HG03469 (cell line): ENCODE measurements at regions not wholly inside any gene's neighbourhood (a gene's known extent, or its start where the extent isn't known, plus 50 kb on each side); places are given as distances from the start of the nearest gene placed in this dataset.
"Not testable (repeated sequence)": the region's sequence is repeated elsewhere in the genome, so short reads cannot be mapped to it uniquely, and the experiment has no call there.

Source experiments
- ATAC-seq: cut with Tn5 transposase; IDR thresholded peaks from one replicate; pipeline ENCODE4 v1.9.1; 2021; ENCODE audit warnings: mild to moderate bottlenecking, moderate library complexity, moderate number of reproducible peaks; ENCODE audit not compliant: unreplicated experiment

DNA sequence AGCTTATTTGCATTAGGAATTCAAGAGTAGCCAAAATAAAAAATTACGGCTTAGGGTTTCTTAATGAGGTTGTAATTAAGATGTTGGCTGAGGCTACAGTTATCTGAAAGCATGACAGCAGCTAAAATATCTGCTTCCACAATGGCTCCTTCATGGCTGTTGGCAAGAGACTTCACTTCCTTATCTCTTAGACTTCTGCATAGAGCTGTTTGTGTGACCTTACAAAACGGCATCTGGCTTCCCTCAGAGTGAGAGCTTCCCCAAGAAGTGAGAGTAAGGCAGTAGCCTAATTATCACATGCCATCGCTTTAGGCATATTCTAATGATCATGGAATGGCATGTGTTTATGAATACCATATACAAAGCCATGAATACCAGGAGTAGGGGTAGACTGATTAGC, 57.6 kb downstream of the CCDC59 start:
- ATAC-seq: no peak

DNA sequence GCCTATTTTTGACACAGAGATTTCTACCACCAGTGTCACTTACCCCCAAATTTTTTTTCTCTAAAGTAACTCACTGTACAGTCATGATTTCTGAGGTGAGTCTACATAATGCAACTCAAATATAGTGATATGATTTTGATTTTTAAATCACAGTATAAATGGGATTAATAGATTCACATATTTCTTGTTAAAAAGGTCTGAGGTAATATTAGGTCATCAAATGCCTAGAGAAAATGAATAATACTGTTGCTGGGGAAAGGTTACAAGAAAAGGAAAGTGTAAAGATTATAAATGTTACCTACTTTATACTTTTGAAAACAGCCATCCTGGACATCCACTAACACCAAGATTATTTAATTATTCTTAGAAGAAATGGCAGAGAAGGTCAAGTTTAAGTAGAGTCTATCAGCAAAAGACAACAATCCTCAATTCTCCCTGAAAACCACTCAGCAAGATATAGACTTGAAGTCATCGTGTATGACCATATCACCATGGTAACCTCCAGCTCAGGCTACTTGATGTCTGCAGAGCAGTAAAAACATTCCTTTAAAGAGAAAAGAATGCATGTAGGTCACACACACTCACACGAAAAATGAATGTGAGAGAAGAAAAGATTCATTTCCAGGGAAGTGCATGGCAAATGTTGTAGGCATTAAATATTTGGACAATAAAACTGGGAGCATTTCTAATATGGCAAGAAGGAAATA, 58.7 kb downstream of the CCDC59 start:
- no peak for ATAC-seq

DNA sequence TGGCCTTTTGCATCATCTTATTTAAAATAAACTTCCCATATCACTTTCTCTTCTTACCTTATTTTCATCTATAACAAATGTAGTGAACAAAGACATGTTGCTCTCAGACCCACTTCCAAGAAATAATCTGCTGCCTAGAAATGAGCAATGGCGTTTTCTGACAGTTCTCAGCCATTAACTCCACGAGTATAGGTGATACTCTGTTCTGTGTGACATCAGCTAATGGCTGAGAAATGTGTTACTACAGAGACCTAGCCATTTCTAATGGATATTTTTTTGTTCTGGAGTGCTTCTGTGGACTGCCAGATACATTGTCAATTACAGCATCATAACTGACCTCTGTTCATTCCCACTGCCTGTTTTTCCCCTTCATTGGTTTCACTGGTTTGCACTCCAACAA, 67.8 kb downstream of the CCDC59 start:
- no peak for ATAC-seq

DNA sequence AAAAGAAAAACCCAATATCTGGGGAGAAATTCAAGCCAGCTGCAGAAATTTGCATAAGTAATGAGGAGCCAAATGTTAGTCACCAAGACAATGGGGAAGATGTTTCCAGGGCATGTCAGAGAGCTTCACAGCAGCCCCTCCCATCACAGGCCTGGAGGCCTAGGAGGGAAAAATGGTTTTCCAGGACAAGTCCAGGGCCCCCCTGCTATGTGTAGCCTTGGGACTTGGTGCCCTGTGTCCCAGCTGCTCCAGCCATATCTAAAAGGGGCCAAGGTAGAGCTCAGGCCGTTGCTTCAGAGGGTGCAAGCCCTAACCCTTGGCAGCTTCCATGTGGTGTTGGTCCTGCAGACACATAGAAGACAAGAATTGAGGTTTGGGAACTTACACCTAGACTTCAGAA, 76.9 kb downstream of the CCDC59 start:
- not testable (repeated sequence) for ATAC-seq

DNA sequence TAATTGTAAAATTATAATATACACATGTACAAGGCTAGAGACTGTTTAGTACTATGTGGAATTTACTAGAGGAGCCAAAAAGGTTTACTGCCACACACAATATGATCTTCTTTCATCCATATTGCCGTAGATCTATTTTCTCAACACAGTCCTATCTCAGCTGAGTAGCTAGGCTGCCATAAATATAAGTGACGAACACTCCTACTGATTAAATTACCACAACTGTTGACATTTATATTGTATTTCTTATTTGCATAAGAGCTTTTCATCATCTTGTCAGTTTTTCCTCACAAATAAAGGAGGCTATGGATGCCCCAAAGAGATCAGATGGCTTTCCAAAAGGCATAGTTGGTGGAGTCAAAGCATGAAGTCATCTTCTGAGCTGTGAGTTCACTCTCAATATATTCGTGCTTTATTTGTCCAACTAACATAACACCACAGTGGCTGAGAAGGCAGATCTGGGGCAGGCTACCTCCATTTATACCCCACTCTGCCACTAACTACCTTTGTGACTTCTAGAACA, 78.6 kb downstream of the CCDC59 start:
- no peak for ATAC-seq

DNA sequence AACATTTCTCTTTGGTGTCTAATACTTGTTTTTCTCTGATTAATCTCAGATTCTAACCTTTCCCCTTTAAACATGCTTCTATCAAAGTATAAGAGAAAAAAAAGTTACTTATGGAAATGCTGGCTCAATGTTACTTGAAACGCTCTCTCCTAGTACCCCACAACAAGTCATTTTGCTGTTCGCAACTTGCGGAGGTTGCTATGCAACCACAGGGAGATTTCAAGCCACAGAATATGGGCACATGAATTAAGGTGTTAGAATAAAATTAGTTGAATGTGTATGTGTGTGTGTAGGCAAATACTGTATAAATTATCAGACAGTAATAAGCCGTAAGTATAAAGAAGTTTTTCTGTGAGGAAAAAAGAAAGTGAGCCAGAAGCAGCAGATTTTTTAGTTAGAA, 80.6 kb downstream of the CCDC59 start:
- no peak for ATAC-seq

DNA sequence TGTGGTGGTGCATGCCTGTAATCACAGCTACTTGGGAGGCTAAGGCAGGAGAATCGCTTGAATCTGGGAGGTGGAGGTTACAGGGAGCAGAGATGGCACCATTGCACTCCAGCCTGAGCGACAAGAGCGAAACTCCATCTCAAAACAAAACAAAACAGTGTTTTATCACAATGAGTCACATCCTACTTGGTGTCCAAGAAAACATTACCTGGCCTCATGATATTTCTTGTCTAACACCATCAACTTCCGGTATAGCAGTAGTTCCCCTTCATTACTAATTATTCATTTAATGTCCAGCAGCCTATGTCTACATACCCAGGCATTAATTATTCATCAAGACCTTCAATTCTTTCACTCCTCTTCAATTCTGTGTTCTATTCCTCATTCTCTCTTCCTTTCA, 115.5 kb downstream of the CCDC59 start:
- ATAC-seq: no peak

DNA sequence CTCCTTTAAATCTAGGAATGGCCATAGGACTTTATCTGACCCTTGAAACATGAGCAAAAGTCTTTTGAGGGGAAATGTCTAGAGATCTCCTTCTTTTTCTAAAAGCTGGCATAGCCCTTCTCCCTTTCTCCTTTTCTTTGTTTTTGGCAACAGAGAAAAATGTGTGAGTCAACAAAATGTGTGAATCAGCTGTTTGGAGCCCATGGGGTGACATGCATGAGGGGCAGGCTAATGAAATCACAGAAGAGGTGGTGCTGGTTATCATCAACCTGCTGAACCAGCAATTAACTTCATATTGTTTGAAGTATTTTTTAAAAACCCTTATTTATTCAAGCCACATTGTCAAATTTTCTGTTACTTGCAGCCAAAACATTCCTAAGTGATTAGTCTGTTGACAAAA, 132.3 kb downstream of the CCDC59 start:
- no peak for ATAC-seq

DNA sequence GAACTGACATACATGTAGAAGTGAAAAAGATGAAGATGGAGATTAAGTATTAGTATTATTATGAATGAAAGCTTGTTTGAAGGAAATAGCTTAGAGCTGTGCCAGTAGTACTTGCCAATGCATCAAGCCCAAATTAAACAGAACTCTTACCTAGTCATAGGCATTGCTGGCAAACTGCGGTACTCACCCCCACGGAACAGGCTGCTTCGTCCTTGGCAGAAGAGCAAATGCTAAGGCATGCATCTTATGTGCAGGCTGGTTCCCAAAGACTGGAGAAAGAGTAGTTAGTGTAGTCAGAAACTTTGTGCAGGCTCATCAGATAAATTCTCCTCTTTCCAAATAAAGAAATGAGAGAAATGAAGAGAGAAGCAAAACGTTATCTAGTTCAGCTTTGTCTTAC, 134.8 kb downstream of the CCDC59 start:
- no peak for ATAC-seq

DNA sequence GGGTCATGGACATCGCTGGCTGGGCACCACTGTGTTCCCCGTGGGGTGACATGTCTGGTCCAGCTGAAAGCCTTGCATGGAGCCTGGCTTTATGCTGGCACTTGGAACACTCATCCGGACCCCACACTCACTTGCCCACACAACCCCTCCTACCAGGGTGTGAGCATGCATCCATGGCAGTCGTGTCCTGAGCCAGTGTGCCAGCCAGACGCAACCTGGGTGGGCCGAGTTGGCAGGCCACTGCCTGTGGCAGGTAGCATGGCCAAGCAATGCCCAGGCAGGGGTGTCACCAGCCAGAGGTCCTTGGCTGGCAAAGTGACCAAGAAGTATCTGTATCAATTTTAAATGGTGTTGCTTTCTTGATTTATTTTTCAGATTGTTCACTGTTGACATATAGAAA, 141.7 kb downstream of the CCDC59 start:
- no peak for ATAC-seq

DNA sequence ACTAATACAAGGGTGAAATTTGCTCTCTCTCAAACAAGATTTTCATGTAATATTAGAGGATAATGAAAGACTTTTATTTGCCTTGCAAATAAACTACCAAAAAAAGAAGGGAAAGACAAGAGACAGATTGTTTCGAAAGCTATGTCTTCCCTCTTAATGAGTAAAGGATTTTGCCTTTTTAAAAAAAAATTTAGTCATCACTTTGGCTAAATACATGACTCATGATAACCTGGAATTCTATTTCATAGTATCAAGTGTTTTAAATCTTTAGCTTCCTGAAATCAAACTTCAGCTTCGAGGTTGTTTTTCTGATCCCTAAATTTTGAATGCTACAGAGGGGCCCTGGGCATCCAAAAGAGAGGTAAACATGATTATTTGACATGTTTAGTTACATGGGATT, 144.4 kb downstream of the CCDC59 start:
- no peak for ATAC-seq

DNA sequence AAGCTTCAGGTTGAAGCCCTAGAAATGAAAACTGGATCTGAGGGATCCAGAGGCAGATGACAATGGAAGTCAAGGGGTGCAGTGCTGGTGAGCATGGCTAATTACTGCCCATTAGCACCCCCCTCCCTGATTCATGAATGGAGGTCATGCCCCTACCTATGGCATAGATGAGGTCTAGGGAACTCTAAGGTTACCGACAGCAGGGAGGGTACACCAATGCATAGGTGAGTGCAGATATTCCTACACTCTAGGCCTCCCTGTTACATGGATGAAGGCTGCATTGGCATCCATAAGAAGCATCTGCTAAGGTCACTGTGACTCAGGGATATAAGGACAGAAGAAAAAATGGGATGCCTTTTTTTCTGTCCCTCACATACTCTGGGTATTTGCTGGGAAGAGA, 147.3 kb downstream of the CCDC59 start:
- ATAC-seq: no peak

DNA sequence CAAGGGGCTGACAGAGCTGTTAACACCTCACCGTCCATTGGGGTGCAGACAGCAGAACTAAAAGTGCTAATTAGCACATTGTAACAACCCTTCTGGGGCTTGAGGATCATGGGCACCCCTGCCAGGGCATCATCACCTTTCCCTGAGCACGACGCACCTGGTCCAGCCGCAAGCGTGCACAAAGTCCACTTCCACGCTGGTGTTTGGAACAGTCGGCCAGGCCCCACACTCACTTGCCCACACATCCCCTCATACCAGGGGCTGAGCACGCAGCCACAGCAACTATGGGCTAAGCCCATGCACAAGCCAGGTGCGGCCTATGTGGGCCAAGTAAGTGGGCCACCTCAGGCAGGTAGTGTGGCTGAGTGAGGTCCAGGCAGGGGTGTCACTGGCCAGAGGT, 148.7 kb downstream of the CCDC59 start:
- no peak for ATAC-seq

DNA sequence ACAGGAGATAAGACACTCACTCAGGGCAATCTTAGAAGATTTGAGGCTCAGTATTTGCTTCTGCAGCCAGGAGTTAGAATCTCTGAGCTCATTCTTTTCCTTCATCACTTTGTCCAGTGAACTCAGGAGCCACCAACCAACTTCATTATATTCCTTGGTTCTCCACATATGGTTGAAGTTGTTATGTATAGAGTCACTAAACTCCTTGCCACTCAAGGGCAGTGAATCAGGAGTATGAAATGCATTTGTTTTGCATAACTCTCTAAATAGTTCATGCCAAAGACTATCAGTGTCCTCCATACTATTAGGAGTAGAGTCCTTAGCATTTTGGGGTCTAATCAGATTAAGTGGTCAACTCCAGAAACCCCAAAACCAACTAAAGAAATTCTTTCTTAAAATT, 150.6 kb downstream of the CCDC59 start:
- ATAC-seq: no peak

DNA sequence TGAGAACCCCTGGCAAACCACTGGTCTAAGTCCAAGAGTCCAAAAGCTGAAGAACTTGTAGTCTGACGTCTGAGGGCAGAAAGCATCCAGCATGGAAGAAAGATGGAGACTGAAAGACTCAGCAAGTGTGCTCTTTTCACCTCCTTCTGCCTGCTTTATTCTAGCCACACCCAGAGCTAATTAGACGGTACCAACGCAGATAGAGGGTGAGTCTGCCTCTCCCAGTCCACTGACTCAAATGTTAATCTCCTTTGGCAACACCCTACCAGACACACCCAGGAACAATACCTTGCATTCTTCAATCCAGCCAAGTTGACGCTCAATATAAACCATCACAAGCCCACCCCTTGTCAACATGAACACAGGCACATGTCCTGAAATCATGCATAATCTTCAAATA, 155.1 kb downstream of the CCDC59 start:
- ATAC-seq: no peak

DNA sequence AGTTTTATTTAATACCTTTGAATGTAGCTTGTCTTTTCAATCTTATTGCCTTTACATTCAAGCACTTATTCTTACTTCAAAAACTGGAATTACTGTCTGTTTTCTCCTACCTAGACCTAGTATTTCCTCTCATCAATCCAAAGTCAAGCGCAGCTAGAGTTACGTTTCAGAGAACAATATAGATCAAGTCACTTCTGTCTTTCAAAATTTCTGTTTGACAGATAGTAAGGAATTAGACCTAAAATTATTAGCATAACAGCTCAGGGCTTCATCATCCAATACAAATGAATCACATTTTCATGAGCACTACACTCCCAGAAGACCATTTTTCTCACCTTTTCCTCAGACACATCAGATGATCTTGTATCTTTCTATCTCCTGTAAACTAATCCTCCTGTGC, 170.6 kb downstream of the CCDC59 start:
- no peak for ATAC-seq

DNA sequence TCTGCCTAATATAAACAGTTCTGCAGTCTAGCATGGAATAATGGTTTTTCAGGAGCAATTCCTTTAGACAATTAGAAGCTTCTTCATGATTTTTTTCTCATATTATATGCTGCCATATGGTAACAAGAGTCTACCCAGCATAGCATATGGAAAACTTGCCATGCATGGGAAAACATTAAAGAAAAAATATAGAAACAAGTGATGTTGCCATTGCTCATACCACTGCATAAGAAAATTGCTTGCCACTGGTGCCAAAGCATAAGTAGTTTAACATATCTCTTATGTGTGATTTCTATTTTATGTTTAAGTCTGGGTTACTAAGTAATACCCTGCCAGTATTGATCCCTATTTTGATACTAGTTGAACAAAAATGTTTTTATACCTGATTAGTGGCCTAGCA, 171.2 kb downstream of the CCDC59 start:
- ATAC-seq: no peak

DNA sequence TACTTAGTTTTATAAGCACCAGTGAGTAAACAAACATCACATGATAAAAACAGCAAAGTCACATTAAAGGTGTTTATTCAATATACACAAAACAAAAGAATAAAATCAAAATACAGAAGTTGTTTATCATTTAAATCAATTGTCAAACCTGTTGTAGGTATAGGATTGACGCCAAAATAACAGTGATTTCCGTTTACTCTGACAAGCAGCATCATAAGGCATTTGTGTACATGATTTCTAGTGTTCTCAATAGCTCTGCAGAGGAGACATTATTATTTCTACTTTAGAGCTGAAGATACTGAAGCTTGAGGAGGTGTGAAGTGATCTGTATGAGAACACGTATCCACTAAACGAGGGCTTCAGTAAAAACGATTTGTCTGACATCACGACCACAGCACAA, 171.9 kb downstream of the CCDC59 start:
- no peak for ATAC-seq

DNA sequence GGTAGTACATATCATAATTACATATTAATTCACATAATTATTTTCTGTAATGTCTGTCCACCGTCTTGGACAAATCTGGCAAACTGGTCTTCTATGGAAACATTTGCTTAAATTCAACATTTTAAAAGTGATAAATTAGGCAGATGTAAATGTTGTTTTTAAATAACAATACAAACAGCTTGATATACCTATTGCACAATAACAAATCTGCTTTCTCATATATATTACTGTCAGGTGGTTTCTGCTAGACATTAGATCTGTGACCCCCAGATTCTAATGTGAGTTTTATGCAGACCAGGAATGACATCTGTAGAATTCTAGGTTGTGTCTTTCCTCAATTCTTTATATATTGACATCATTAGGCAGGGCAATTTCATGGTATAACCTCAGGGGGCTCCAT, 173.3 kb downstream of the CCDC59 start:
- ATAC-seq: no peak

DNA sequence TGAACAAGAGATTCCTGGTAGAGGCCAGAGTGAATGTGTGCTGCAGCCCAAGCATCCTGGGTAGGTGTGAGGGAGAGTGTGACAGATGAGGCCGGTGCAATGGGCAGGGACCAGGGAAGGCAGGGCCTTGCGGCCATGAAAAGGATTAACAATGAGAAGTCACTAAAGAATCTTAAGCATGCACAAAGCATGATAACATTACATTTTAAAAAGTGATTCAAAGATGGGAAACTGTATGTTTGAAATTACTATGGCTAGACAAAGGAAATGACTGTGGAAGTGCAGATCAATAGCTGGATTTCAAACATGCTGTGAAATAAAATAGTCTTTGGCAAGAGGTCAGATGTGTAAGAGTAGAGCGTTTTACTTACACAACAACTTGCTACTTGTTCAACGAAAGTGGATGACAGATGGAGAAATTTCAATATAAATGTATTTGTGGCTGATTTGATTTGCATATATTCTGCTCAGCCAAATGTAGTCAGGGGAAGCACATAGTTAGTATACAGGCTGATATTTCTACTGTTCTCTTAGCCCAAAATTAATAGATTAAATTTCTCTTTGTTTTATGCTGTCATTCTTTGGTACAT, 175.5 kb downstream of the CCDC59 start:
- ATAC-seq: no peak

DNA sequence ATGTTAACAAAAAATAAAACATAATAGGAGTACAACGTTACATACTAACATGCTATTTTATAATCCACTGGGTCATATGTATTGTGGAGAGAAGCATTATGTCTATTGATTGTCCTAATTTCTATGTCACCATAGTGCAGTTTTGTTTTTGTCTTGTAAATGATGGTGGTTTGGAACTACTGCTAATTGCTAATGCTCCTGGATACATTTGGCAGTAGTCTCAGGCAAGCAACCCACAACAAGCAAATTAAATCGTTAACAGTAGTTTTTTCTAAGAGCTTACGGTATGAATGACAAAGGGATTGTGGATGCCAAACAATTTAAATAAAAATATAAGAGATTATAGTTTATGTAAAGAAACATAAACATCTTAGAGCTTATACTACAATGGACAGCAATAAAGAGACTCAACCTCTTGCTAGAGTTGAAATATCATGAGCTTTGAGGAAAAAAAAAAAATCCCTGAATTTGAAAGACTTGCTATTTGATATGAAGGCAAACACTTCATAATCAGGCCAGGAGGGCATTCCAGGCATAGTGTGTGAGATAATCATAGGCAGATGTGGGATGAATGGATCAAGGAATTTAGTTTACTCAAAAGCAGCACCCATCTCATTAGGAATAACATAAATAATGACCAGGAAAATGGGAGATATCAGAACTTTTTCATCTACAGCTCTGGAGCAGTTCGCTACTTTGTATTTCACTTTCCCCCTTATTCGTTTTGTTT, 181.3 kb downstream of the CCDC59 start:
- ATAC-seq: no peak

DNA sequence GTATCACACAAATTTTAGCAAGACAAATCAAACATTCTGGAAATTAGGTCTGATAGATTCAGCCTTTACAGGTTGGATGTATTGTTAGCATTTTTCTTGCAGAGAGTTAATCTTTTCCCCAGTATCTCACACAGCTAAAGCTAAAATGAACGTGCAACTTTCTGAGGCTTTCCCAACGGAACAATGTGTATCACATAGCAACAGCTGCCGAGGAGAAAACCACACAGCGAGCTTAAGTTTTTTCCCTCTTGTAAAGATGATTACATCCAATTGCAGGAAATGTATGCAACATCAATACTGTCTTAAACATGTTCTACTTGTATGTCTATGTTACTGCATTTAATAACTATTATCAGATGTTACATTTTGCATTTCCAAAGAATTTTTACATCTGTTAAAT, 182.2 kb downstream of the CCDC59 start:
- ATAC-seq: no peak
